ENCODE measurements at regions not wholly inside any gene's neighbourhood (a gene's known extent, or its start where the extent isn't known, plus 50 kb on each side); places are given as distances from the start of the nearest gene placed in this dataset.
A peak's percentile ranks its signal among the peaks of the same experiment; 100 is the strongest.
"Not testable (repeated sequence)": the region's sequence is repeated elsewhere in the genome, so short reads cannot be mapped to it uniquely, and the experiment has no call there.

- DNase-seq: no peak
Measured at GRCh38 chr6:134666125-134666524, 283.8 kb downstream of the ALDH8A1 start.

GRCh38 chr6:134665029-134665723, 284.7 kb downstream of the ALDH8A1 start:
- no peak for DNase-seq

GRCh38 chr6:134663800-134664535, 285.9 kb downstream of the ALDH8A1 start:
- no peak for DNase-seq

DNA sequence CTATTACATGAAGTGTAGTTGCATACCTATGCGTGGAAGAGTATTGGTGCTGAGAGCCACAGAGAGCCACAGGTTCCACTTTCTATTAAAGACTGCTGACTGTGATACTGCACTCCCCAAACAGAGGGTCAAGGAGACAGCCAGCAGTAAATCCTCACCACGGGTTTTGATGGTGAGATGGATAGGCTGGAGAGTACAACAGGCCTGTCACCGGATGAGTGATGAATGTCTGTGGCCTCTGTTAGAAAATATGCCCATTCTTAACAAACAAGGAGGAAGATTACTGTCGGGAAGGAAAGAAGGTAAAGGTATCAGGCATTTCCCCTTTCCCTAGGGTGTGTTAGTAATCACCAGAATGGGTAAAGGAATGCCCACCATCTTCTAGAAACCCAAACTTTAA, 286.5 kb downstream of the ALDH8A1 start:
- no peak for DNase-seq

- DNase-seq: no peak
Measured at GRCh38 chr6:134662077-134662700, 287.7 kb downstream of the ALDH8A1 start.

GRCh38 chr6:134659885-134660284, 290.0 kb downstream of the ALDH8A1 start:
- not testable (repeated sequence) for DNase-seq

DNA sequence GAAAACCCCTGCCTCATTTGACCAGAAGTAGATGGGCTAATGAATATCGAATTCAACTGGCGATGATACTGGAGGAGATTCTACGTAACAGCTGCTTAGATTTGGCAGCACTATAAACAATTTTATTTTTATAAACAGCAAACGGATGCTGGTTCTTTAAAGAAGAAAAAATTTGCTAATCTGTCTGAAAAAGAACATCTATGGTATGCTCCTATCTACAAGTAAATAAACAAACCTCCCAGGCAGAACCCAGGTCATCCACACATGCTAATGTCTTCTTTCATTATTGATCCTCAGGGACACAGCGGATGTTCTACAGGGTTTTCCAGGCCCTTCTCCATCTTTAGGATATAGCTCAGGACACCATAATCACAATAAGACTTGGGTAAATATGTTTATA, 291.3 kb downstream of the ALDH8A1 start:
- no peak for DNase-seq

DNA sequence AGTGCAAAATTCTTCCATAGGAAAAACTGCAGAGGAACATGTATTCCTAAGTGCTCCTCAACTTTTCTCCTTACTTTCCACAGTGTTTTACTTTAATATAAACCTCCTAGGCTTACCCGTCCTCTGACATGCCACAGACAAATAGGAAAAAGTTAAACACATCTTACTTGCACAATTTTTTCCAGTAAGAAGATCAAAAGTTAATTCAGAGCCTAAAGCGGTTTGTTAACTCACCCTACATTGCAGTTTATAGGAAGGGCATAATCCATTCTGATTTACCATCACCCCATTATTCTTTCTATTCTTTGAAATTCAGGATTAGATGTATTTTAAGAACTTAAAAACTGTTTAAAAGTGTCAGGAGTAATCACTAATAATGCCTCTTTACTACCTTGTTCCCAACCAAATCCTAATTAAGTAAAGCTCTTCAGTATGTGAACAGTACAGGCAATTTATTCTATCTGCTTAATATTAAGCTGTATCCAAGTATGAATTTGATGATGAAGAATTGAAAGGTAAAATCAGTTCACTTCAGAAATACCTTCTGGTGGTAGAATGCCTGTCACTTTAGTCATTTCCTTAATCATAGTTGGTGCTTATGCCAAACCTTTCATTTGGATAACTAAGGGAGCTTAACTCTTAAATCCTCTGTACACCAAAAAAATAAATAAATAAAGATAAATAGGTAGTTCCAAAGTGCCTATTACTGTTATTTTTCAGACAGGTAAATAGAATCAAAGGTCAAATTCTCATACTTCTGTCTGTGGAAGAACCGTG, 292.0 kb downstream of the ALDH8A1 start:
- no peak for DNase-seq

GRCh38 chr6:134657343-134657742, 292.6 kb downstream of the ALDH8A1 start:
- DNase-seq: no peak

DNA sequence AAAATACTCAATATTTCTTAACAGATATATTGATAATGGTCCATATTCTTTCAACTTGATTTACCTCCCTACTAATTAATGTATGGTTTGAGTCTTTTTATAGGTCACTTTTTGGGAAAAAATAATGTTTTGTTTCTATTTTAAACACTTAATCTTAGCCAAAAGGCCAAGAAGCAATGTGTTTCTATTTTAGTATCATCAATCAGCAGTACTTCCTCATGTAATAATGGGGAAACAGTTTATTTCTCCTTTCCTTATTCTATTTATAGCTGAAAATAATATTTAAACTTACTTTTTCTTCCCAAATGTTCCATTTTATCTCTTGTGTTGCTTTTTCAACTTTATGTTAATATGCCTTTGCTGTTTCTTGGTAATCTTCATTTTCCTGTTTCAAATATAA, 295.1 kb downstream of the ALDH8A1 start:
- DNase-seq: no peak

- DNase-seq: no peak
Measured at GRCh38 chr6:134651519-134651918, 298.4 kb downstream of the ALDH8A1 start.

DNA sequence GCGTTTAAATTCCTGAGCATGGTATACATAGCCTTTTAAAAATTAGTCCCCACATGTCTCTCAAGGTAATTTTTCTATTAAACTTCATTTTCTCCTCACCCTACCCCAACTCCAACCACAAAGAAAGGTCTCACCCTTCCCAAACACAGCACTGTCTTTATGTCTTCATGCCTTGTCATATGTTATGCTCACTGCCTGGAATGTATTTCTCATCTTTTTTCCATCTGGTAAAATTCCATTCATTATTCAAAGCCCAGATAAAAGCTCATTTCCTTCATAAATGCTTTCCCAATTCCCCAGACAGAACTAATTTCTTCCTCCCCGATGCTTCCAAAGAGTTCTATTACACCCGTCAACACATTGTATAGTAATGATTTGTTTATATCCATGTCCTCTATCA, 302.0 kb downstream of the ALDH8A1 start:
- DNase-seq: no peak

- no peak for DNase-seq
Measured at GRCh38 chr6:134642819-134643218, 307.1 kb downstream of the ALDH8A1 start.

DNA sequence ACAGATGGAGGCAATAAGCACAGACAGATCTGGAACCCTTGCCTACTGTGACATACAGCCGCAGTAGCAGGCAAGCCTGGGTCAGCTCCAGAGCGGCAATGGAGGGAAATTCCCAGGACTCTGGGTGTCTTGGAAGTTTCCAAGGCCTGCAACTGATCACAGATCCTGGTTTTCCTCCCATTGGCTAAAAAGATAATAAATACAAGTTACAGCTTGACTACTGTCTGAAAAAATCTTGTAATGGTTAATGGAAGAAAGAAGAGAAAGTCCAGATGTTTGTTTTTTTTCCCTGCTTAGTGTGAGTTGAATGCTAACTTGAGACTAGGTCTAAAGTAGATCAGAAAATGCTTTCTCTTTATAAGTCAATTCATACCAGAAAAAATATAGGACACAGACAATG, 307.6 kb downstream of the ALDH8A1 start:
- no peak for DNase-seq

GRCh38 chr6:134640975-134641429, 308.9 kb downstream of the ALDH8A1 start:
- DNase-seq: peak; percentile 35

- DNase-seq: no peak
Measured at GRCh38 chr6:134640229-134640628, 309.7 kb downstream of the ALDH8A1 start.

DNA sequence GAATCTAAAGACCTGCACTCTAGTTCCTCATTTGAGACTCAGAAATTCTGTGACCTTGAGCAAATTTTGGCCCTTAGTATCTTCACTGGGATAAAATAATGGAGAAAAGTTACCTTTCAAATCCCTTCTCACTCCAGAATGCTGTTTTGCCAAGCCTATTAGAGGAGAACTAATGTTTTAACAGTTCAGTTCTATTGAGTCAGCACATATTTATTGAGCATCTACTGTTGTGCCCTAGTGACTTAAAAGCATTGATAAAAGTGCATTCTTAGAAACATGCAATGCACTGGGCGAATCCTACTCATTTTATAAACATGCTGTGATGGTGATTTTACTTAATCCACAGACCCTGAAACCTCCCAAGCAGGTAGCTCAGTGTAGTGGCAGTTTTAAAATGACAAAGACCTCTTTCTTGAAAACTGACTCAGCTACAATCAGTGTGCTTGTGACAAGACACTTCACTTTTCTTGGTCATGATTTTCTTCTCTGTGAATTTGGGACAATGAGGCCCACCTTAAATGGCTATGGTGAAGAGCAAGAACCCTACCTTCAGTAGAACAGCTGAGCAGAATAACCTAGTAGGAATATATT, 312.0 kb downstream of the ALDH8A1 start:
- no peak for DNase-seq

- no peak for DNase-seq
Measured at GRCh38 chr6:134637282-134637681, 312.6 kb downstream of the ALDH8A1 start.

GRCh38 chr6:134636186-134636799, 313.6 kb downstream of the ALDH8A1 start:
- DNase-seq: peak; percentile 19

- DNase-seq: no peak
Measured at GRCh38 chr6:134634966-134635365, 314.9 kb downstream of the ALDH8A1 start.

DNA sequence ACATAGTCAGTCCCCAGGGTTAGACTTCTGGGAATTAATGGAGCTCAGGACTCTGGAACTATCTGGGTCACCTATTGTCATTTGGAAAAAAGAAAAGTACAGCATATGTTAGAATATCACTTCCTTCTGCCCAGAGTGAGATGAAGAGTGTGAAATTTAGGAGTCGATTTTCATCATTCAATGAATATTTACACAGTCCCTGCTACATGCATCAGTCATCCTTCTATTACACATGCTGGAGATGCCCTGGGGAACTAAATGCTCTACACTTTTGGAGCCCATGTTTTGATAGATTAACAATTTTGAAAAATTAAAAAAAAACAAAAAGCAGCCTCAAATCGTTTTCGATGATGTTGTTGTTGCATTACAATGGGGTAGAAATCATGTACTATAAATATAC, 315.4 kb downstream of the ALDH8A1 start:
- DNase-seq: no peak

All from NCI-H1694 treated with DMSO at 0.1 percent for 48 hours (cell line).